ENCODE measurements at regions not wholly inside any gene's neighbourhood (a gene's known extent, or its start where the extent isn't known, plus 50 kb on each side); places are given as distances from the start of the nearest gene placed in this dataset.

DNA sequence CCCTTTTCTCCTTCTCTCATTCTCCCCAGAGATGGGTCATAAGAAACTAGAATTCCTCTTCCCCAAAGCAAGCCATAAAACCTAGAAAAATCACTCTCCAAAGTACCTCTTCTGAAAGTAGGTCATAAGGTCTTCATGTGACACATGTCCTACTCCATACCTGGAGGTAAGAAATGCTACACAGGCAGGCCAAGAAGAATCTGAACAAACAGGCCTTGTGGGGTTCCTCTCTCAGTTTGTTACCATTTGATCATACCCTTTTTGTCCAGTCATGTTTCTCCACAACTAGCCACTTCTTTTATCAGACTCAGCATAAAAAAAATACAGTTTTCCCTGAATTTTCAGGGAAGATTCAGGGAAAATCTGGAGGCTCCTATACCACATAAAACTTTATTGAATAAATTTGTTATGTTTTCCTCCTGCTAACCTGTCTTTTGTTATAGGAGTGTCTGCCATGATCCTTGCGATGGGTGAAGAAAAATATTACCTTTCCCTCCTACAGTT is 134.4 kb upstream of the LMO4 start:
- Histone ChIP-seq H3K4me3 (replicated peaks in 1 of 3; ENCODE audit: insufficient read depth in 1 of 3, low read depth in 1 of 3, low read length in 3 of 3) (no peak overlapping the region), H3K27ac (ENCODE audit: insufficient read depth, low read depth, low read length) (no peak overlapping the region), H4K20me1 (replicated peaks; ENCODE audit: control insufficient read depth, extremely low read depth, insufficient read depth, low read length) (no peaks in the 10 kb centered on the region), H3K79me2 (ENCODE audit: control insufficient read depth, insufficient read depth, low read length) (no peaks in the 10 kb centered on the region), H3K36me3 (ENCODE audit: control insufficient read depth in 2 of 2, extremely low read depth in 1 of 2, insufficient read depth in 2 of 2, low read length in 2 of 2) (no peaks in the 10 kb centered on the region), H3K27me3 (ENCODE audit: control insufficient read depth in 2 of 2, insufficient read depth in 2 of 2, low read length in 2 of 2) (peaks cover 3 to 8% of the 10 kb centered on the region in 2 experiments), H3K4me2 (ENCODE audit: insufficient read depth, low read length) (no peak overlapping the region), H3K9me3 (replicated peaks; ENCODE audit: control insufficient read depth, insufficient read depth, low read length) (no peaks in the 10 kb centered on the region), H3K9me1 (replicated peaks; ENCODE audit: control insufficient read depth, extremely low read depth, insufficient read depth, low read length) (no peaks in the 10 kb centered on the region), H3K4me1 (ENCODE audit: control insufficient read depth, extremely low read depth, insufficient read depth, low read length) (no peaks in the 10 kb centered on the region), H3K9ac (replicated peaks; ENCODE audit: extremely low read depth, insufficient read depth, low read length) (no peak overlapping the region), H2AFZ (ENCODE audit: low read depth, low read length) (no peak overlapping the region)
- ChIA-PET POLR2A (no interaction called here), CTCF (no interaction called here)
- DNase-seq (ENCODE audit: low read depth, low spot score): no peak
- intact Hi-C loops (cut with micrococcal nuclease) (no loop called here), dilution Hi-C loops (cut with MboI; ENCODE audit: extremely low pct_ligation_motif_present, low sequenced_read_pairs) (no loop called here)
- no TSS peak for BruUV-seq (replicated peaks)
- FAIRE-seq: no peak
- TF ChIP-seq, protein P1, sequence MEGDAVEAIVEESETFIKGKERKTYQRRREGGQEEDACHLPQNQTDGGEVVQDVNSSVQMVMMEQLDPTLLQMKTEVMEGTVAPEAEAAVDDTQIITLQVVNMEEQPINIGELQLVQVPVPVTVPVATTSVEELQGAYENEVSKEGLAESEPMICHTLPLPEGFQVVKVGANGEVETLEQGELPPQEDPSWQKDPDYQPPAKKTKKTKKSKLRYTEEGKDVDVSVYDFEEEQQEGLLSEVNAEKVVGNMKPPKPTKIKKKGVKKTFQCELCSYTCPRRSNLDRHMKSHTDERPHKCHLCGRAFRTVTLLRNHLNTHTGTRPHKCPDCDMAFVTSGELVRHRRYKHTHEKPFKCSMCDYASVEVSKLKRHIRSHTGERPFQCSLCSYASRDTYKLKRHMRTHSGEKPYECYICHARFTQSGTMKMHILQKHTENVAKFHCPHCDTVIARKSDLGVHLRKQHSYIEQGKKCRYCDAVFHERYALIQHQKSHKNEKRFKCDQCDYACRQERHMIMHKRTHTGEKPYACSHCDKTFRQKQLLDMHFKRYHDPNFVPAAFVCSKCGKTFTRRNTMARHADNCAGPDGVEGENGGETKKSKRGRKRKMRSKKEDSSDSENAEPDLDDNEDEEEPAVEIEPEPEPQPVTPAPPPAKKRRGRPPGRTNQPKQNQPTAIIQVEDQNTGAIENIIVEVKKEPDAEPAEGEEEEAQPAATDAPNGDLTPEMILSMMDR (IDR thresholded peaks at IDR 0.05; ENCODE audit: extremely low read depth in 1 of 2, insufficient read depth in 1 of 2, low read depth in 1 of 2, low read length in 2 of 2): no peak
- TF ChIP-seq POLR2AphosphoS5 (IDR thresholded peaks at IDR 0.05; ENCODE audit: insufficient read depth, low read depth, low read length) (no peak), EZH2 (IDR thresholded peaks at IDR 0.05; ENCODE audit: borderline replicate concordance, low read depth, low read length, severe bottlenecking) (no peak), JUN (IDR thresholded peaks at IDR 0.05; ENCODE audit: borderline replicate concordance, insufficient read depth, insufficient read length, low read depth) (no peak), MYC (IDR thresholded peaks at IDR 0.05; ENCODE audit: low read depth, low read length) (no peak), GATA2 (IDR thresholded peaks at IDR 0.05; ENCODE audit: insufficient read depth, insufficient read length, low read depth, low read length) (no peak), POLR2A (IDR thresholded peaks at IDR 0.05; ENCODE audit: low read depth, low read length) (no peak), FOS (IDR thresholded peaks at IDR 0.05; ENCODE audit: borderline replicate concordance, insufficient read depth, low read length) (no peak)
- TF ChIP-seq, protein P2, sequence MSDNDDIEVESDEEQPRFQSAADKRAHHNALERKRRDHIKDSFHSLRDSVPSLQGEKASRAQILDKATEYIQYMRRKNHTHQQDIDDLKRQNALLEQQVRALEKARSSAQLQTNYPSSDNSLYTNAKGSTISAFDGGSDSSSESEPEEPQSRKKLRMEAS (IDR thresholded peaks at IDR 0.05; ENCODE audit: insufficient read depth, insufficient read length): no peak
